ENCODE measurements at regions not wholly inside any gene's neighbourhood (a gene's known extent, or its start where the extent isn't known, plus 50 kb on each side); places are given as distances from the start of the nearest gene placed in this dataset.
"Not testable (repeated sequence)": the region's sequence is repeated elsewhere in the genome, so short reads cannot be mapped to it uniquely, and the experiment has no call there.

- no peak for DNase-seq (ENCODE audit: extremely low read depth in 1 of 2, low read depth in 1 of 2)
These were observed 552.9 kb upstream of the EPHA5 start for GRCh38 chr4:66223068-66223703.

- no peak for DNase-seq (ENCODE audit: extremely low read depth in 1 of 2, low read depth in 1 of 2)
These were observed 549.1 kb upstream of the EPHA5 start for GRCh38 chr4:66219401-66219800.

- no peak for DNase-seq (ENCODE audit: extremely low read depth in 1 of 2, low read depth in 1 of 2)
These were observed 546.0 kb upstream of the EPHA5 start for GRCh38 chr4:66216252-66216651.

GRCh38 chr4:66212489-66212888 lies 542.2 kb upstream of the EPHA5 start:
- DNase-seq (ENCODE audit: extremely low read depth in 1 of 2, low read depth in 1 of 2), result no peak

GRCh38 chr4:66204534-66205247 lies 534.4 kb upstream of the EPHA5 start:
- no peak for DNase-seq (ENCODE audit: extremely low read depth in 1 of 2, low read depth in 1 of 2)

GRCh38 chr4:66202870-66203269 lies 532.6 kb upstream of the EPHA5 start:
- no peak for DNase-seq (ENCODE audit: extremely low read depth in 1 of 2, low read depth in 1 of 2)

- no peak for DNase-seq (ENCODE audit: extremely low read depth in 1 of 2, low read depth in 1 of 2)
These were observed 527.2 kb upstream of the EPHA5 start for GRCh38 chr4:66197451-66197850.

GRCh38 chr4:66193487-66193886 lies 523.2 kb upstream of the EPHA5 start:
- DNase-seq (ENCODE audit: extremely low read depth in 1 of 2, low read depth in 1 of 2), result no peak

- DNase-seq (ENCODE audit: extremely low read depth in 1 of 2, low read depth in 1 of 2), result no peak
These were observed 517.0 kb upstream of the EPHA5 start for GRCh38 chr4:66187175-66187720.

- no peak for DNase-seq (ENCODE audit: extremely low read depth in 1 of 2, low read depth in 1 of 2)
These were observed 515.8 kb upstream of the EPHA5 start for GRCh38 chr4:66186095-66186494.

GRCh38 chr4:66182636-66183035 lies 512.3 kb upstream of the EPHA5 start:
- no peak for DNase-seq (ENCODE audit: extremely low read depth in 1 of 2, low read depth in 1 of 2)

- no peak for DNase-seq (ENCODE audit: extremely low read depth in 1 of 2, low read depth in 1 of 2)
These were observed 508.6 kb upstream of the EPHA5 start for GRCh38 chr4:66178906-66179305.

- no peak for DNase-seq (ENCODE audit: extremely low read depth in 1 of 2, low read depth in 1 of 2)
These were observed 499.1 kb upstream of the EPHA5 start for GRCh38 chr4:66169341-66169740.

GRCh38 chr4:66164869-66165268 lies 494.6 kb upstream of the EPHA5 start:
- no peak for DNase-seq (ENCODE audit: extremely low read depth in 1 of 2, low read depth in 1 of 2)

GRCh38 chr4:66160606-66161005 lies 490.3 kb upstream of the EPHA5 start:
- DNase-seq (ENCODE audit: extremely low read depth in 1 of 2, low read depth in 1 of 2), result no peak

GRCh38 chr4:66157594-66157993 lies 487.3 kb upstream of the EPHA5 start:
- no peak for DNase-seq (ENCODE audit: extremely low read depth in 1 of 2, low read depth in 1 of 2)

- DNase-seq (ENCODE audit: extremely low read depth in 1 of 2, low read depth in 1 of 2), result no peak
These were observed 459.8 kb upstream of the EPHA5 start for GRCh38 chr4:66130042-66130441.

- DNase-seq (ENCODE audit: extremely low read depth in 1 of 2, low read depth in 1 of 2), result no peak
These were observed 453.6 kb upstream of the EPHA5 start for GRCh38 chr4:66123831-66124413.

- no peak for DNase-seq (ENCODE audit: extremely low read depth in 1 of 2, low read depth in 1 of 2)
These were observed 452.9 kb upstream of the EPHA5 start for GRCh38 chr4:66123190-66123589.

- not testable (repeated sequence) for DNase-seq (ENCODE audit: extremely low read depth in 1 of 2, low read depth in 1 of 2)
These were observed 444.9 kb upstream of the EPHA5 start for GRCh38 chr4:66115231-66115630.

- DNase-seq (ENCODE audit: extremely low read depth in 1 of 2, low read depth in 1 of 2), result no peak
These were observed 438.6 kb upstream of the EPHA5 start for GRCh38 chr4:66108898-66109297.

GRCh38 chr4:66097218-66097617 lies 426.9 kb upstream of the EPHA5 start:
- no peak for DNase-seq (ENCODE audit: extremely low read depth in 1 of 2, low read depth in 1 of 2)

Measured in activated CD8-positive, alpha-beta memory T cell treated with anti-CD3 and anti-CD28 coated beads for 1 hour (primary cell).